HEK293T (cell line): ENCODE measurements at regions not wholly inside any gene's neighbourhood (a gene's known extent, or its start where the extent isn't known, plus 50 kb on each side); places are given as distances from the start of the nearest gene placed in this dataset.

Experiments
- BHLHE40 ChIP-seq: fragments of 450-650 bp; IDR thresholded peaks from 2 replicates; pipeline ENCODE4 v1.6.1; 2016; ENCODE audit warnings: mild to moderate bottlenecking, moderate library complexity, borderline replicate concordance
- NFRKB ChIP-seq: fragments of 450-650 bp; IDR thresholded peaks from 2 replicates; pipeline ENCODE4 v1.6.1; 2016; ENCODE audit warnings: mild to moderate bottlenecking, moderate library complexity
- PKNOX1 ChIP-seq: fragments of 450-650 bp; IDR thresholded peaks from 2 replicates; pipeline ENCODE4 v1.6.1; 2016
- SUZ12 ChIP-seq: fragments of 450-650 bp; IDR thresholded peaks from 2 replicates; pipeline ENCODE4 v1.6.1; 2016; ENCODE audit warnings: mild to moderate bottlenecking

DNA sequence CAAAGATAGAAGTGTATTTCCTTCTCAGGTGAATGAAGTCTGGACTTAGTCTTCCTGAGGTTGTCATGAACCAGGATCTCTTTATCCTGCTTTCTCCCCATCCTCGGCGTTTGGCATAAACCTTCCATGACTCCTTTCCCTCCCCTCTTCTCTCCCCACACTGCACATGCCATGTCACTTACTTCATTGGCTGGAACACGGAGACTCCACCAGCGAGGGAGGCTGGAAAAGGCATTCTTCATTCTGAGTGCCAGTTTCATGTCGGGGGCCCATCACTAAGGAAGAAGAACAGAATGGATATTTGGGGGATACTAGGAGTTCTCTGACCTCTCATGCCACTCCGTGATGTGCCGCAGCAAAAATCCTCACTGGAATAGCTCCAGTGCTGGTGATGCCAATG lies 105.6 kb downstream of the VCPKMT start:
- TF ChIP-seq NFRKB: no peak
- no peak for TF ChIP-seq BHLHE40
- no peak for TF ChIP-seq PKNOX1
- TF ChIP-seq SUZ12: no peak
